Stimulated activated CD8-positive, alpha-beta memory T cell treated with anti-CD3 and anti-CD28 coated beads, Interleukin-15, amount 100 ng/mL, for 1 hour (primary cell): ENCODE measurements at regions not wholly inside any gene's neighbourhood (a gene's known extent, or its start where the extent isn't known, plus 50 kb on each side); places are given as distances from the start of the nearest gene placed in this dataset.
"Not testable (repeated sequence)": the region's sequence is repeated elsewhere in the genome, so short reads cannot be mapped to it uniquely, and the experiment has no call there.

Source experiments
- DNase-seq: peaks from one replicate; pipeline ENCODE4 v3.0.0-alpha.2; 2020; ENCODE audit warnings: low read depth

GRCh38 chr18:67134911-67135310, 381.6 kb downstream of the DSEL start:
- no peak for DNase-seq

- no peak for DNase-seq
These were observed 382.9 kb downstream of the DSEL start for GRCh38 chr18:67133669-67134068.

- no peak for DNase-seq
These were observed 383.6 kb downstream of the DSEL start for GRCh38 chr18:67132919-67133318.

GRCh38 chr18:67131498-67131897, 385.0 kb downstream of the DSEL start:
- no peak for DNase-seq

- DNase-seq: not testable (repeated sequence)
These were observed 389.8 kb downstream of the DSEL start for GRCh38 chr18:67126751-67127150.

- DNase-seq: no peak
These were observed 392.6 kb downstream of the DSEL start for GRCh38 chr18:67123901-67124300.

GRCh38 chr18:67117804-67118203, 398.7 kb downstream of the DSEL start:
- no peak for DNase-seq

- DNase-seq: no peak
These were observed 407.0 kb downstream of the DSEL start for GRCh38 chr18:67109535-67109934.

GRCh38 chr18:67108894-67109293, 407.6 kb downstream of the DSEL start:
- no peak for DNase-seq

- no peak for DNase-seq
These were observed 411.7 kb downstream of the DSEL start for GRCh38 chr18:67104700-67105284.

GRCh38 chr18:67094123-67094522, 422.4 kb downstream of the DSEL start:
- DNase-seq: no peak

GRCh38 chr18:67092141-67092540, 424.4 kb downstream of the DSEL start:
- DNase-seq: no peak

- no peak for DNase-seq
These were observed 434.9 kb downstream of the DSEL start for GRCh38 chr18:67081482-67082211.

- no peak for DNase-seq
These were observed 435.9 kb downstream of the DSEL start for GRCh38 chr18:67080601-67081000.

- DNase-seq: no peak
These were observed 442.2 kb downstream of the DSEL start for GRCh38 chr18:67074309-67074708.

- no peak for DNase-seq
These were observed 443.7 kb downstream of the DSEL start for GRCh38 chr18:67072791-67073190.

- DNase-seq: no peak
These were observed 447.9 kb downstream of the DSEL start for GRCh38 chr18:67068608-67069007.

- no peak for DNase-seq
These were observed 443.4 kb upstream of the CDH19 start for GRCh38 chr18:67047334-67047733.

GRCh38 chr18:67043276-67043675, 439.4 kb upstream of the CDH19 start:
- no peak for DNase-seq

- DNase-seq: no peak
These were observed 437.4 kb upstream of the CDH19 start for GRCh38 chr18:67041334-67041733.

- DNase-seq: no peak
These were observed 431.1 kb upstream of the CDH19 start for GRCh38 chr18:67035026-67035425.

GRCh38 chr18:67023059-67023458, 419.2 kb upstream of the CDH19 start:
- no peak for DNase-seq

- DNase-seq: no peak
These were observed 407.0 kb upstream of the CDH19 start for GRCh38 chr18:67010919-67011318.

GRCh38 chr18:67007999-67008398, 404.1 kb upstream of the CDH19 start:
- DNase-seq: no peak
